Thyroid gland (tissue), 4 donors: ENCODE measurements at regions not wholly inside any gene's neighbourhood (a gene's known extent, or its start where the extent isn't known, plus 50 kb on each side); places are given as distances from the start of the nearest gene placed in this dataset.

ENCODE experiments used
- DNase-seq, 2 donors: peaks; one replicate each; pipeline ENCODE4 v3.0.0-alpha.2; 2019
- H3K27ac ChIP-seq, 3 donors: fragments of 200-600 bp; sonication (generic); 1 replicate in 2 of 3; 2 replicates in 1 of 3; pipeline ENCODE4 v1.5.1; 2016 to 2019; ENCODE audit warnings: mild to moderate bottlenecking in 1 of 3, moderate library complexity in 1 of 3
- H3K27me3 ChIP-seq: fragments of 200-600 bp; sonication (generic); one replicate; pipeline ENCODE4 v1.5.1; 2019
- H3K36me3 ChIP-seq, 2 donors: fragments of 200-600 bp; sonication (generic); one replicate each; pipeline ENCODE4 v1.5.1; 2016 to 2019
- H3K4me1 ChIP-seq, 2 donors: fragments of 200-600 bp; sonication (generic); one replicate each; pipeline ENCODE4 v1.5.1; 2017 to 2019
- H3K4me3 ChIP-seq, 3 donors: fragments of 200-600 bp; sonication (generic); replicated peaks in 1 of 3; 1 replicate in 2 of 3; 2 replicates in 1 of 3; pipeline ENCODE4 v1.5.1; 2016; ENCODE audit warnings: mild to moderate bottlenecking in 1 of 3
- H3K9me3 ChIP-seq: fragments of 200-600 bp; sonication (generic); one replicate; pipeline ENCODE4 v1.5.1; 2017
- POLR2A ChIP-seq, 2 donors: fragments of 450-650 bp; IDR thresholded peaks; one replicate each; pipeline ENCODE4 v1.6.1; 2017; ENCODE audit warnings: antibody characterized with exemption in 2 of 2, mild to moderate bottlenecking in 2 of 2, moderate library complexity in 1 of 2
- WGBS, 2 donors: methylation state at CpG; one replicate each; pipeline ENCODE4 v1.1.5; 2017; 5-methylcytosine and 5-hydroxymethylcytosine counted together
- intact Hi-C: fragments of 100-400 bp; cut with DNase I; formaldehyde crosslinking; loops from one replicate; pipeline ENCODE4 v1.15.1; 2023
- TF ChIP-seq, protein P1 (sequence below), 6 experiments: fragments of 200-600 bp in 3 of 6; fragments of 450-650 bp in 3 of 6; sonication (generic) in 3 of 6; IDR thresholded peaks; one replicate each; pipeline ENCODE4 v1.5.1; 2016 to 2019; ENCODE audit warnings: antibody characterized with exemption in 6 of 6, mild to moderate bottlenecking in 2 of 6, inconsistent platforms in 1 of 6, moderate library complexity in 1 of 6

DNA sequence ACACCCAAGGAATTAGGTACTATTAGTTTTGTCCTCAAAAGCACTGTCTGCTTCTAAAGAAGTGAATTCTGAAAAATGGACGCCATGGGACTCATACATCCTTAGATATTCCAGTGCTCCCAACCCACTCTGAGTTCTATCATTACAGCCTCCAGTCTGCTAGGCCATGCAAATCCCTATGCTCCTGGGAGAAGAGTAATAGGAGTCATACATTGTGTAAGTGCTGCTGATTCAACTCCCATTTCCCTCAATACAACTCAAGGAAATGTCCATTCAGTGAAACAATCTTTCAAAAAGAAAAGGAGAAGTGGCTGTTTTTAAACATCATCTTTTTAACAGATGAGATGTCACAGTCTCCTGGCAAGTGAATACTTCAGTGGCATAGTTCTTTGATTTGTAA is 590.2 kb upstream of the LRRC4C start:
- Histone ChIP-seq H3K9me3 (no peaks in the 10 kb centered on the region), H3K4me3 (no peak overlapping the region), H3K27me3 (no peaks in the 10 kb centered on the region), H3K36me3 (no peaks in the 10 kb centered on the region), H3K27ac (no peak overlapping the region), H3K4me1 (no peaks in the 10 kb centered on the region)
- TF ChIP-seq, protein P1, sequence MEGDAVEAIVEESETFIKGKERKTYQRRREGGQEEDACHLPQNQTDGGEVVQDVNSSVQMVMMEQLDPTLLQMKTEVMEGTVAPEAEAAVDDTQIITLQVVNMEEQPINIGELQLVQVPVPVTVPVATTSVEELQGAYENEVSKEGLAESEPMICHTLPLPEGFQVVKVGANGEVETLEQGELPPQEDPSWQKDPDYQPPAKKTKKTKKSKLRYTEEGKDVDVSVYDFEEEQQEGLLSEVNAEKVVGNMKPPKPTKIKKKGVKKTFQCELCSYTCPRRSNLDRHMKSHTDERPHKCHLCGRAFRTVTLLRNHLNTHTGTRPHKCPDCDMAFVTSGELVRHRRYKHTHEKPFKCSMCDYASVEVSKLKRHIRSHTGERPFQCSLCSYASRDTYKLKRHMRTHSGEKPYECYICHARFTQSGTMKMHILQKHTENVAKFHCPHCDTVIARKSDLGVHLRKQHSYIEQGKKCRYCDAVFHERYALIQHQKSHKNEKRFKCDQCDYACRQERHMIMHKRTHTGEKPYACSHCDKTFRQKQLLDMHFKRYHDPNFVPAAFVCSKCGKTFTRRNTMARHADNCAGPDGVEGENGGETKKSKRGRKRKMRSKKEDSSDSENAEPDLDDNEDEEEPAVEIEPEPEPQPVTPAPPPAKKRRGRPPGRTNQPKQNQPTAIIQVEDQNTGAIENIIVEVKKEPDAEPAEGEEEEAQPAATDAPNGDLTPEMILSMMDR (IDR thresholded peaks at IDR 0.05): no peak
- no peak for TF ChIP-seq POLR2A (IDR thresholded peaks at IDR 0.05)
- intact Hi-C loops: no loop called here
- WGBS, 2 donors: 67 to 80% methylated on average over 1 of the region's 1 CpG
- DNase-seq: no peak

DNA sequence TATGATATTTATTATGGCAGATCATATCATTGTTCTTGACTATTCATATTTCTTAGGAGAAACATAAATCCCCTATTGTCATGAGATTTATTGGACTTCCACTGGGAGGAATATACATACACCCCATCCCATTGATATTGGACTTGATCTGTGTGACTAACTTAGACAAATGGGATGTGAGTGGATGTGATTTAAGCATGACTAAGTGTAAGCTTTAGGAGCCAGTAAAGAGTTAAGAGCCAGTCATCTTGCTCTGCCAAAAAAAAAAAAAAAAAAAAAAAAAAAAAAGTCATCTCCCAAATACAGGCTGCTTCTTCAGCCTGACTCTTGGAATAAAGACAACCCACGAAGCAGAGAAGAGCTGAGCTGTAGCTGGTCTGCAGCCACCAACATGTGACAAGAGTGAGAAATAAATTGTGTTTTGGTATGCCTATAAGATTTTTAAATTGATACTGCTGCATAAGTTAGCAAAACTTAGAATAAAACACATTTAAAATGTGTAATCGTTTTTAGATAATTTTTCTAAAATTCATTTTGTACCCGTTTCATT is 595.0 kb upstream of the LRRC4C start:
- 56 to 57% methylated on average over 3 of the region's 3 CpGs for WGBS, 2 donors
- intact Hi-C loops: no loop called here
- TF ChIP-seq, protein P1 (IDR thresholded peaks at IDR 0.05): no peak
- TF ChIP-seq POLR2A (IDR thresholded peaks at IDR 0.05): no peak
- H3K4me3 ChIP-seq: no peak overlapping the region
- H3K27ac ChIP-seq: no peak overlapping the region
- H3K4me1 ChIP-seq: no peaks in the 10 kb centered on the region
- H3K27me3 ChIP-seq: no peaks in the 10 kb centered on the region
- H3K36me3 ChIP-seq: no peaks in the 10 kb centered on the region
- DNase-seq: no peak
- H3K9me3 ChIP-seq: no peaks in the 10 kb centered on the region

DNA sequence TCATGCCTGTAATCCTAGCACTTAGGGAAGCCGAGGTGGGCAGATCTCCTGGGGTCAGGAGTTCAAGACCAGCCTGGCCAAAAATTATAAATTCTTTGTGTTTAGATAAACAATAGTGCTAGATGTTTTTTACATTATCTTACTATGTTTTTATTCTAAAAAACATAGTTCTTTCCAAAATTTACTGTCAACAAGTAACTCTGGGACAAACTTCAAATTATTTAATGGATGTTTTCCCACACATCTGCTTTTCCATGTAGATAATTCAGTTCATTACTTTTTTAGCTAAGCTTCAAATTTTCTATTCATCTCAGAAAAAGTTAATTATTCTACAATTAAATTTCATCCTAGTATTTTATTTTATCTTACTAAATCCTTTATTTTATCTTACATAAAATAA is 596.2 kb upstream of the LRRC4C start:
- Histone ChIP-seq H3K27me3 (no peaks in the 10 kb centered on the region), H3K27ac (no peak overlapping the region), H3K9me3 (no peaks in the 10 kb centered on the region), H3K4me3 (no peak overlapping the region), H3K36me3 (no peaks in the 10 kb centered on the region), H3K4me1 (no peaks in the 10 kb centered on the region)
- 78 to 83% methylated on average over 1 of the region's 1 CpG for WGBS, 2 donors
- intact Hi-C loops: no loop called here
- no peak for DNase-seq
- TF ChIP-seq POLR2A (IDR thresholded peaks at IDR 0.05): no peak
- TF ChIP-seq, protein P1 (IDR thresholded peaks at IDR 0.05): no peak

DNA sequence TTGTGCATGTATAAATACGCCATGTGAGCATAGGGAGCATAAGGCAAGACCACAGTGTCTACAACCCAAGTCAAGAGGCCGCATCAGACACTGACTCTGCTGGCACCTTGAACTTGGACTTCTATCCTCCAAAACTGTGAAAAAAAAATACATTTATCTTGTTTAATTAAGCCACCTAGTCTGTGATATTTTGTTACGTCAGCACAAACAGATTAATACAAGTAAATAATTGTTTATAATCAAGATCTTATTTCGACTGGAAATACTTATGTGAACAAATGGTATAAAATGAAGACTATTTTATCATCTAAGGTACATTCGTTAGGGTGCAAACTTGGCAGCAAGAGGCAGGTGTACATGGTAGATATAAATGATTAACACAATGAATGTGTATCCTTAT is 599.3 kb upstream of the LRRC4C start:
- TF ChIP-seq POLR2A (IDR thresholded peaks at IDR 0.05): no peak
- TF ChIP-seq, protein P1 (IDR thresholded peaks at IDR 0.05): no peak
- H3K4me3 ChIP-seq: no peak overlapping the region
- WGBS, 2 donors: 87 to 88% methylated on average over 5 of the region's 5 CpGs
- no peaks in the 10 kb centered on the region for H3K27me3 ChIP-seq
- H3K9me3 ChIP-seq: no peaks in the 10 kb centered on the region
- H3K27ac ChIP-seq: no peak overlapping the region
- DNase-seq: no peak
- no peaks in the 10 kb centered on the region for H3K36me3 ChIP-seq
- intact Hi-C loops: no loop called here
- H3K4me1 ChIP-seq: no peaks in the 10 kb centered on the region

DNA sequence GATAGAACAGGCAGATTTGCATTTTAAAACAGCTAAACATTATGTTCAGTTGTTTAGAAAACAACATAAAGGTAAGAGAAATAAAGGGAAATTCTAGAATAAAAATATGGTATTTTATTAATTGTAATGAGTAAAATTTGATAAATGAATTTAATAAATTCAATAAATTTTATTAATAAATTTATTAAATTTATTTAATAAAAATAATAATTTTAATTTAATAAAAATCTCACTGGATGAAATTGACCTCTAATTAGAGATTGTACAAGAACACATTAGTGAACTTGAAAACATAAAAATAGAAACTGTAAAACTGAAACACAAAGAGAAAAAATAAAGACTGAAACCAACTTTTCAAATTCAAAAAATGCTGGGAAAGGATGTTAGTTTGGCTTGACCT is 605.7 kb upstream of the LRRC4C start:
- Histone ChIP-seq H3K36me3 (no peaks in the 10 kb centered on the region), H3K27me3 (no peaks in the 10 kb centered on the region), H3K4me3 (no peak overlapping the region), H3K27ac (no peak overlapping the region), H3K9me3 (no peaks in the 10 kb centered on the region), H3K4me1 (no peaks in the 10 kb centered on the region)
- DNase-seq: no peak
- TF ChIP-seq POLR2A (IDR thresholded peaks at IDR 0.05): no peak
- TF ChIP-seq, protein P1 (IDR thresholded peaks at IDR 0.05): no peak
- intact Hi-C loops: no loop called here
